Peyer's patch (tissue), 4 donors: ENCODE measurements at regions not wholly inside any gene's neighbourhood (a gene's known extent, or its start where the extent isn't known, plus 50 kb on each side); places are given as distances from the start of the nearest gene placed in this dataset.

Experiments used
- DNase-seq, 3 donors: peaks; one replicate each; pipeline ENCODE4 v3.0.0-alpha.2; 2017 to 2019
- H3K27ac ChIP-seq, 4 donors: fragments of 200-600 bp; sonication (generic); one replicate each; pipeline ENCODE4 v1.5.1; 2016 to 2019
- H3K27me3 ChIP-seq, 2 donors: fragments of 200-600 bp; sonication (generic); one replicate each; pipeline ENCODE4 v1.5.1; 2019
- H3K36me3 ChIP-seq, 3 donors: fragments of 200-600 bp; sonication (generic); one replicate each; pipeline ENCODE4 v1.5.1; 2016 to 2019
- H3K4me1 ChIP-seq, 4 donors: fragments of 200-600 bp; sonication (generic); one replicate each; pipeline ENCODE4 v1.5.1; 2016 to 2019
- H3K4me3 ChIP-seq, 4 donors: fragments of 200-600 bp; sonication (generic); 1 replicate in 3 of 4; 2 replicates in 1 of 4; pipeline ENCODE4 v1.5.1; 2016 to 2019; ENCODE audit warnings: mild to moderate bottlenecking in 1 of 4
- H3K9me3 ChIP-seq, 4 donors: fragments of 200-600 bp; sonication (generic); one replicate each; pipeline ENCODE4 v1.5.1; 2016 to 2019; ENCODE audit warnings: mild to moderate bottlenecking in 1 of 4
- CTCF ChIP-seq, 6 experiments: fragments of 450-650 bp in 4 of 6; fragments of 200-600 bp in 2 of 6; sonication (generic) in 1 of 6; IDR thresholded peaks; one replicate each; pipeline ENCODE4 v1.5.1; 2017 to 2019; ENCODE audit warnings: antibody characterized with exemption in 6 of 6, mild to moderate bottlenecking in 3 of 6, moderate library complexity in 1 of 6
- POLR2A ChIP-seq, 2 donors: fragments of 450-650 bp; IDR thresholded peaks; one replicate each; pipeline ENCODE4 v1.5.1; 2017; ENCODE audit warnings: antibody characterized with exemption in 2 of 2, mild to moderate bottlenecking in 2 of 2, moderate library complexity in 2 of 2

- Histone ChIP-seq H3K36me3 (no peaks in the 10 kb centered on the region), H3K4me1 (no peaks in the 10 kb centered on the region), H3K27ac (no peak overlapping the region), H3K27me3 (no peaks in the 10 kb centered on the region), H3K4me3 (no peak overlapping the region), H3K9me3 (no peaks in the 10 kb centered on the region)
- TF ChIP-seq CTCF (IDR thresholded peaks at IDR 0.05), result no peak
- no peak for TF ChIP-seq POLR2A (IDR thresholded peaks at IDR 0.05)
- peak in 1 of 3 donors; percentile 38 for DNase-seq
Measured at GRCh38 chr18:75132931-75133525, 75.9 kb downstream of the PTGR3 start.

GRCh38 chr18:75132098-75132870, 76.7 kb downstream of the PTGR3 start:
- Histone ChIP-seq H3K36me3 (no peaks in the 10 kb centered on the region), H3K9me3 (no peaks in the 10 kb centered on the region), H3K4me3 (no peak overlapping the region), H3K27me3 (no peaks in the 10 kb centered on the region), H3K27ac (no peak overlapping the region), H3K4me1 (peaks cover 0 to 6% (median 2%) of the 10 kb centered on the region in 4 donors)
- peak in 1 of 3 donors; percentile 38 for DNase-seq
- TF ChIP-seq POLR2A (IDR thresholded peaks at IDR 0.05) (no peak), CTCF (IDR thresholded peaks at IDR 0.05) (no peak)

DNA sequence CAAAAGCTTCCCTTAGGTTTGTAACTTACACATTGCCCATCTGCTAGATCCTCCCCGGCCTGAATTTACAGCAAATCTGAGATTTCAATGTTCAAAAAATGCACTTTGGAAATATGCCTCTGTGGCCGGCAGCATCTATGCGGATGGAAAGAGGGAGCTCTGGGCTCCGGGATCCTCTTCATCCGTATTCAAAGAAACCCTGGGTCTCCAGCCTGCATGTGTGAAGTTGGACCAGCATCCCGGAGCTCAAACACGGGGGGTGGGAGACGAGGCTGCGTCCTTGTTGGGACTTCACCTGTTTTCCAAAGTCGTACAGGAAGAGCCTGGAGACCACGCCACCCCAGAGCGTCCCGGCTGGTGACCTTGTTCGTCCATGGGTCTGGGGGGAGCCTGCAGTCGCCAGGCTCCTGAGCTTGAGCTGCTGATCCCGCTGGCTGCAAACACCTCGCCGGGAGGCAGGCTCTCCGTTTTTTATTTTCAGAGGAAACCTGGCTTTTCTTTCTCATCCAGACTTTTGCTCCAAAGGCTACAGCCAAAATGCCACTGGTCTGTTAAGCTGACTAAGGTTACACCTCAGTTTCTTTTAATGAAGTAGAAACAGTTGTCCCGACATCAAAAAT, 77.4 kb downstream of the PTGR3 start:
- Histone ChIP-seq H3K9me3 (no peaks in the 10 kb centered on the region), H3K4me3 (no peak overlapping the region), H3K4me1 (peaks cover 0 to 7% (median 4%) of the 10 kb centered on the region in 4 donors), H3K27ac (no peak overlapping the region), H3K27me3 (no peaks in the 10 kb centered on the region), H3K36me3 (no peaks in the 10 kb centered on the region)
- TF ChIP-seq CTCF (IDR thresholded peaks at IDR 0.05) (no peak), POLR2A (IDR thresholded peaks at IDR 0.05) (no peak)
- DNase-seq, result peak in 1 of 3 donors; percentile 25

DNA sequence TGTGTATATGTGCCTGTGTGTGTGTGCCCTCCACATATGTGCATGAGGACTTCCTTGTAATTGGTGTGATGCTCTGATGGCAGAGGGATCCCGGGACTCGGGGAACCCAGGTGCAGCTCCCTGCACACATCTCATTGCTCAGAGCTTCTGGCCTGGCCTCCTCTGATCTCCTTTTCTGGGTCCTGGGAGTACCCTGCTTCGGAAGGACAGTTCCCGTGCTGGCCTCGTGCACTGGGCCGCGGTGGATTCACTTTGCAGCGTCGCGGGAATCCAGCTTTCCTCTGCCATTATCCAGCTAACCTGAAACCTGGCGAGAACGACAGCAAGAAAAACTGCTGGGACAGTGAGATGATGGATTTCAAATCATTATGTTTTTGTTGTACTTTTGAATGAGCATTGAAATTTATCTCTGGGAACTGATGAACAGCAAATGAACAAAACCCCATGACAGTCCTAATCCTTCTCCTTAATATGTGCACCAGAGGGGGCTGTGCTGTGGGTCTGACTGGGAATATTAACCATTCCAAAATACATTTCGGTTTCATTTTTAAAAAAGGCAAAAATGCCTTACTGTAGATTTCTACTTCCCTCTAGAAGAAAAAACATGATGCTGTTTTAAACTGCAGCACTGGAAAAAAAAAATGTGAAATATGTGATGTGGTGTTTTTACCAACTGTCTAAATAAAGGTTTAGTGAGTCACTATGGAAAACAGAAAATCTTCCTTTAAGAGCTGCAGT, 78.2 kb downstream of the PTGR3 start:
- TF ChIP-seq CTCF (IDR thresholded peaks at IDR 0.05), result no peak
- TF ChIP-seq POLR2A (IDR thresholded peaks at IDR 0.05), result no peak
- DNase-seq, result peak in 1 of 3 donors; percentile 19
- Histone ChIP-seq H3K27me3 (no peaks in the 10 kb centered on the region), H3K27ac (no peak overlapping the region), H3K4me1 (peaks cover 0 to 7% (median 4%) of the 10 kb centered on the region in 4 donors), H3K4me3 (no peak overlapping the region), H3K36me3 (no peaks in the 10 kb centered on the region), H3K9me3 (no peaks in the 10 kb centered on the region)

DNA sequence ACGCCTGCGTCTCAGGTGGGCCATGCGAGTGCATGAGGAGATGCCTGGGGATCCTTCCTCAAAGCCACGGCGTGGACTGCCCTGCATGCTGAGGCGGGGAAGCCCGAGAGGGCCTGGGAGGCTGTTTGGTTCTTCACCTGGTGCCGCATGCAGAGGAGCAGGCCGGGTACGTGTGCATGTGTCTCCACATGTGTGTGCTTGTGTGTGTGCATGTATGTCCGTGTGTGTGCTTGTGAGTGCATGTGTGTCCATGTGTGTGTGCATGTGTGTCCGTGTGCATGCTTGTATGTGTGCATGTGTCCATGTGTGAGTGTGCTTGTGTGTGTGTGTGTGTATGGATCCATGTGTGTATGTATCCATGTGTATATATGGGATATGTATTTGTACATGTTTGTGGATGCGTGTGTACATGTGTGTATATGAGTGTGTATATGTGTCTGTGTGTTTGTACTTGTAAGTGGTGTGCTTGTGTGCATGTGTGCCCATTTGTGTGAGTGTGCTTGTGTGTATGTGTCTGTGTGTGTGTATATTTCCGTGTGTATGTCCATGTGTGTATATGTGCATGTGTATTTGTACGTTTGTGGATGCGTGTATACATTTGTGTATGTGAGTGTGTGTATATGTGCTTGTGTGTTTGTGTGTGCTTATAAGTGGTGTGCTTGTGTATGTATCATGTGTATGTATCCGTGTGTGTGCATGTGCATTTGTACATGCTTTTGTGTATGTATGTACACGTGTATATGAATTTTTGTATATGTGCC, 79.0 kb downstream of the PTGR3 start:
- TF ChIP-seq POLR2A (IDR thresholded peaks at IDR 0.05) (no peak), CTCF (IDR thresholded peaks at IDR 0.05) (no peak)
- Histone ChIP-seq H3K9me3 (no peaks in the 10 kb centered on the region), H3K27ac (no peak overlapping the region), H3K27me3 (no peaks in the 10 kb centered on the region), H3K36me3 (no peaks in the 10 kb centered on the region), H3K4me3 (no peak overlapping the region), H3K4me1 (peaks cover 0 to 7% (median 4%) of the 10 kb centered on the region in 4 donors)
- DNase-seq, result peak in 1 of 3 donors; percentile 33
